Esophagus mucosa (tissue), 1 donor: ENCODE measurements at regions not wholly inside any gene's neighbourhood (a gene's known extent, or its start where the extent isn't known, plus 50 kb on each side); places are given as distances from the start of the nearest gene placed in this dataset.

Experiments
- ATAC-seq: fragments of 200-7000 bp; cut with Tn5 transposase; one replicate; pipeline ENCODE4 v1.9.1; 2020
- donor health status: DM: yes; HTN: yes; CAD: no.

- no peak for ATAC-seq
Measured at GRCh38 chr3:181066143-181067087, 76.9 kb upstream of the DNAJC19 start.

GRCh38 chr3:181056136-181056732 is 66.7 kb upstream of the DNAJC19 start:
- no peak for ATAC-seq

DNA sequence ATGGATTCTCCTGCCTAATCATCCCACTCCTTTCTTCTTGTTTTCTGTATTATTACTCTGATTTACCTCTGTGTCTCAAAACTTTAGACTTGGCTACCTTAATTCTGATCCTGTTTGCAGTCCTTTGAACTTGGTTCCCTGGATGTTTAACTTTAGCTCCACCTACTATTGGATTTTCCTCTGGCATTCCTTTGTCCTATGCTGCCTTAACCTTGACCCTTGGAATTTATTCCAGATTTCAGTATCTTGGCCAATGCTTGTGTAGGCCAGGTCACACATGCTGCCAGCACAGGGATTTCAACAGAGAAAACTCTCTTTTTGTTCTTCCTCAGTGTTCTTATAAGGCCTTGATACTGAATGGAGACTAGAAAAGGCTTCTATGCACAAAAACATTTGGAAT is 65.0 kb upstream of the DNAJC19 start:
- ATAC-seq: no peak

DNA sequence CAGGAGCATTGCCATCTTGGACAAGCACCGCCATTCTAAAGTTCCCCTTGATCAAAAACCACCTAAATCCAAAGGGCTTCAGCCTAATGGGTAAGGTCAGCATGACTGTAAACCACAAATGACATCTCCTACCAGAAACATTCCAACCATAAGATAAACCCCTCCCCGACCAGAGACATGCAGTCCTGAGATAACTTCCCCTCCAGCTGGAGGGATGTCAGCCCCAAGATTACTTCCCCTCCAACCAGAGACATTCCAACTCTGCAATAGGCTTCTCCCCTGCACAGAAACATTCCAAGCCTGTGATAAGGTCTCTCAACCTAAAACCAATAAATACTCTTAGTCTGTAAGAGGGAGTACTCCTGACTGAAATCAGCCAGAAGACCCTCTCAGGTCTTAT is 62.7 kb upstream of the DNAJC19 start:
- ATAC-seq: no peak

GRCh38 chr3:181050738-181051137 is 61.2 kb upstream of the DNAJC19 start:
- no peak for ATAC-seq

DNA sequence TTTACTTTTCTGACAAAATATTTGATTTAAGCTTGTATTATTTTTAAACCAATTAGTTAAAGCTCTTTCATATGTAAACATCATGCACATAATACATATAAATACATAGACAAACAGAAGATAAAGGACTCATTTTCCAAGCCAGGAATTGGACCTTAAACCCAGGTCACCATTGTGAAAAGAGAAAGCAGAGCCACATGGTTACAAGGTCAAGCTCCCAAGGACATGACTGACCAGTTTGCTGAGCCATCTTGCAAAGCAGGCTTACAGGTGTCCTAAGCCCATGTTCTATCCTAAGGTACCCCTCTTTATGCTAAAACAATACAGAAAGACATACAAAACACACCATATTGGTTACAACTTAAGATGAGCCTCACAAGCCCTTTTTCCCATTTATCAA is 50.5 kb upstream of the DNAJC19 start:
- ATAC-seq: no peak
